ENCODE measurements at regions not wholly inside any gene's neighbourhood (a gene's known extent, or its start where the extent isn't known, plus 50 kb on each side); places are given as distances from the start of the nearest gene placed in this dataset.
"Not testable (repeated sequence)": the region's sequence is repeated elsewhere in the genome, so short reads cannot be mapped to it uniquely, and the experiment has no call there.

- FAIRE-seq (no peak), DNase-seq (ENCODE audit: low spot score) (no peak)
These were observed 142.4 kb upstream of the ERCC6L2 start for GRCh38 chr9:95732802-95733688.

GRCh38 chr9:95731876-95732275 is 143.6 kb upstream of the ERCC6L2 start:
- no peak for DNase-seq (ENCODE audit: low spot score)
- FAIRE-seq = no peak

GRCh38 chr9:95729669-95730368 is 145.7 kb upstream of the ERCC6L2 start:
- DNase-seq (ENCODE audit: low spot score) = no peak
- no peak for FAIRE-seq

GRCh38 chr9:95729046-95729445 is 146.4 kb upstream of the ERCC6L2 start:
- DNase-seq (ENCODE audit: low spot score) = no peak
- FAIRE-seq = no peak

GRCh38 chr9:95727947-95728520 is 147.5 kb upstream of the ERCC6L2 start:
- FAIRE-seq = no peak
- DNase-seq (ENCODE audit: low spot score) = no peak

GRCh38 chr9:95726756-95727155 is 148.7 kb upstream of the ERCC6L2 start:
- DNase-seq (ENCODE audit: low spot score) (peak; percentile 47), FAIRE-seq (peak; percentile 54)

- DNase-seq (ENCODE audit: low spot score) = no peak
- FAIRE-seq = no peak
These were observed 150.4 kb upstream of the ERCC6L2 start for GRCh38 chr9:95725045-95725444.

- DNase-seq (ENCODE audit: low spot score) (no peak), FAIRE-seq (no peak)
These were observed 151.1 kb upstream of the ERCC6L2 start for GRCh38 chr9:95724253-95724991.

- FAIRE-seq (no peak), DNase-seq (ENCODE audit: low spot score) (no peak)
These were observed 153.3 kb upstream of the ERCC6L2 start for GRCh38 chr9:95722141-95722540.

GRCh38 chr9:95721061-95721531 is 154.4 kb upstream of the ERCC6L2 start:
- FAIRE-seq = no peak

GRCh38 chr9:95720496-95720895 is 155.0 kb upstream of the ERCC6L2 start:
- FAIRE-seq (no peak), DNase-seq (ENCODE audit: low spot score) (no peak)

More at GRCh38 chr9:95721061-95721531, 154.4 kb upstream of the ERCC6L2 start:
- no peak for DNase-seq (ENCODE audit: low spot score)

- DNase-seq (ENCODE audit: low spot score) = no peak
- FAIRE-seq = no peak
These were observed 156.1 kb upstream of the ERCC6L2 start for GRCh38 chr9:95719354-95719753.

- no peak for FAIRE-seq
- no peak for DNase-seq (ENCODE audit: low spot score)
These were observed 157.2 kb upstream of the ERCC6L2 start for GRCh38 chr9:95718263-95718662.

GRCh38 chr9:95715868-95716435 is 159.5 kb upstream of the ERCC6L2 start:
- no peak for FAIRE-seq

GRCh38 chr9:95710446-95710845 is 165.0 kb upstream of the ERCC6L2 start:
- FAIRE-seq = no peak
- no peak for DNase-seq (ENCODE audit: low spot score)

More at GRCh38 chr9:95715868-95716435, 159.5 kb upstream of the ERCC6L2 start:
- DNase-seq (ENCODE audit: low spot score) = no peak

GRCh38 chr9:95696701-95697100 is 178.8 kb upstream of the ERCC6L2 start:
- peak; percentile 84 for FAIRE-seq
- DNase-seq (ENCODE audit: low spot score) = peak; percentile 80

GRCh38 chr9:95691435-95691834 is 174.7 kb upstream of the PTCH1 start:
- FAIRE-seq (no peak), DNase-seq (ENCODE audit: low spot score) (no peak)

GRCh38 chr9:95689669-95690068 is 172.9 kb upstream of the PTCH1 start:
- DNase-seq (ENCODE audit: low spot score) (no peak), FAIRE-seq (no peak)

GRCh38 chr9:95684516-95684915 is 167.7 kb upstream of the PTCH1 start:
- DNase-seq (ENCODE audit: low spot score) (no peak), FAIRE-seq (no peak)

- not testable (repeated sequence) for DNase-seq (ENCODE audit: low spot score); FAIRE-seq
These were observed 163.5 kb upstream of the PTCH1 start for GRCh38 chr9:95680306-95680705.

- FAIRE-seq (no peak), DNase-seq (ENCODE audit: low spot score) (no peak)
These were observed 163.1 kb upstream of the PTCH1 start for GRCh38 chr9:95679874-95680273.
